ENCODE measurements at regions not wholly inside any gene's neighbourhood (a gene's known extent, or its start where the extent isn't known, plus 50 kb on each side); places are given as distances from the start of the nearest gene placed in this dataset.

DNA sequence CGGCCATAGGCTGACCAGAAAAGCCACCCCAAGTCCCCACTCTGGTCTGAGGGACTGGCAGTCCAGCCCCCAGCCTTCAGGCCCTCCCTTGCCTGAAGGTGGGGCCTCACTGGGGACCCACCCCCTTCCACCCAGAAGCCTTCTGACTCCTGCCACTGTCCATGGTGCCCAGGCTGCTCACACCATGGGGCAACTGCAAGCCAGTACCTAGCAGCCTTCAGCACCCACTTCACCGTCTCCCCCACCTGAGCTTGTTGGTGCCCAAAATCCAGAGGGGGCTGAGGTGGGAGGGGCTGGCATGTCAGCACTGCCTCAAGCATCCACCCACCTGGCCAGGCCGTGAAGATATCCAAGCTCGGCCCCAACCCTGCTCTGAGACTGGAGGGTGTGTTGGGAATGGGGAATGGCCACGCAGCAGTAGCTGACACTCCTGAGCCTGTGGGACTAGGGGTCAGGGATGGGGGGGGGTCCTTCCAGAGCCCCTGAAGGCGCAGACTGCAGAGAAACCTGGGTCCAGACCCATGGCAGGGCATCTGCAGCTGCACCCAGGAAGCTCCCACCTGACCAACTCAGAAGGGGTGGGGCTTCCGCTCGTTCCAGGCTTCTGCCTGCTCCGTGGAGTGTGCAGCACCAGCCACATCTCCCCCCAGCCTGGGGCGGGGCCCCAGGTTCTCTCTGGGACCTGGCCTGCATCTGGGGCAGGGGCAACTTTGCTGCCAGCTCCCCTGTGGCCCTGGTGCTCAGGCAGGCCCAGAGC lies 942.1 kb upstream of the EPHA7 start:
- TF ChIP-seq, protein P1, sequence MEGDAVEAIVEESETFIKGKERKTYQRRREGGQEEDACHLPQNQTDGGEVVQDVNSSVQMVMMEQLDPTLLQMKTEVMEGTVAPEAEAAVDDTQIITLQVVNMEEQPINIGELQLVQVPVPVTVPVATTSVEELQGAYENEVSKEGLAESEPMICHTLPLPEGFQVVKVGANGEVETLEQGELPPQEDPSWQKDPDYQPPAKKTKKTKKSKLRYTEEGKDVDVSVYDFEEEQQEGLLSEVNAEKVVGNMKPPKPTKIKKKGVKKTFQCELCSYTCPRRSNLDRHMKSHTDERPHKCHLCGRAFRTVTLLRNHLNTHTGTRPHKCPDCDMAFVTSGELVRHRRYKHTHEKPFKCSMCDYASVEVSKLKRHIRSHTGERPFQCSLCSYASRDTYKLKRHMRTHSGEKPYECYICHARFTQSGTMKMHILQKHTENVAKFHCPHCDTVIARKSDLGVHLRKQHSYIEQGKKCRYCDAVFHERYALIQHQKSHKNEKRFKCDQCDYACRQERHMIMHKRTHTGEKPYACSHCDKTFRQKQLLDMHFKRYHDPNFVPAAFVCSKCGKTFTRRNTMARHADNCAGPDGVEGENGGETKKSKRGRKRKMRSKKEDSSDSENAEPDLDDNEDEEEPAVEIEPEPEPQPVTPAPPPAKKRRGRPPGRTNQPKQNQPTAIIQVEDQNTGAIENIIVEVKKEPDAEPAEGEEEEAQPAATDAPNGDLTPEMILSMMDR (IDR thresholded peaks at IDR 0.05): no peak
- no peak for TF ChIP-seq POLR2A (IDR thresholded peaks at IDR 0.05)

Measured in heart left ventricle (tissue), 13 donors.